Spleen (tissue), 7 donors: ENCODE measurements at regions not wholly inside any gene's neighbourhood (a gene's known extent, or its start where the extent isn't known, plus 50 kb on each side); places are given as distances from the start of the nearest gene placed in this dataset.

Experiments used
- POLR2A ChIP-seq, 3 donors: fragments of 450-650 bp; IDR thresholded peaks; one replicate each; pipeline ENCODE4 v1.5.1; 2017; ENCODE audit warnings: antibody characterized with exemption in 3 of 3, mild to moderate bottlenecking in 1 of 3
- POLR2AphosphoS5 ChIP-seq, 3 donors: sonication (generic); formaldehyde crosslinking; IDR thresholded peaks; one replicate each; pipeline ENCODE4 v1.5.1; 2017; ENCODE audit warnings: antibody characterized with exemption in 3 of 3
- TF ChIP-seq, protein P1 (sequence below), 11 experiments: fragments of 200-600 bp in 7 of 11; fragments of 450-650 bp in 4 of 11; sonication (generic) in 4 of 11; IDR thresholded peaks in 8 of 11; conservative IDR thresholded peaks in 3 of 11; 1 replicate in 7 of 11; 2 replicates in 4 of 11; pipeline versions ENCODE4 v1.4.0 to v1.8.0; 2016 to 2021; ENCODE audit warnings: antibody characterized with exemption in 11 of 11, inconsistent platforms in 4 of 11, mild to moderate bottlenecking in 1 of 11
- donor health status: DM: no; HTN: no; CAD: no; lungs with moderate emphysema.
- donor health status: DM: no; HTN: no; CAD: no.
- donor health status: DM: no; HTN: no; CAD: no.

DNA sequence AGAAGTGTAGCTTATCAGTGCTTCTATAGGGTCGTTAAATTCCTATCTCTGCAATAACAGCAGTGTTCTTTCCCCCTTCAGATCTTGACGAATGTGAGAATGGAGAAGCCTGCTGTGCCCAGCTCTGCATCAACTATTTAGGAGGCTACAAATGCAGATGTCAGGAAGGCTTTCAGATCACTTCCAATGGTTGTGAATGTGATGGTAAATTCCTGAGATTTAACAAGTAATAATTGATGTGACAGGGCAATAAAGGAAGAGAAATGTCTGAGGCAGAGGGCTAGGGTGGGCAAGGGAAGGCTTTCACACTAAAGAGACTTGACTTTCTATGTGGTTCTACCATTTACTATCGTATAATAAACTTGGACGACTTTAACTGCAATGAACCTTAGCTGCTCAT, 711.7 kb upstream of the GOLIM4 start:
- TF ChIP-seq, protein P1, sequence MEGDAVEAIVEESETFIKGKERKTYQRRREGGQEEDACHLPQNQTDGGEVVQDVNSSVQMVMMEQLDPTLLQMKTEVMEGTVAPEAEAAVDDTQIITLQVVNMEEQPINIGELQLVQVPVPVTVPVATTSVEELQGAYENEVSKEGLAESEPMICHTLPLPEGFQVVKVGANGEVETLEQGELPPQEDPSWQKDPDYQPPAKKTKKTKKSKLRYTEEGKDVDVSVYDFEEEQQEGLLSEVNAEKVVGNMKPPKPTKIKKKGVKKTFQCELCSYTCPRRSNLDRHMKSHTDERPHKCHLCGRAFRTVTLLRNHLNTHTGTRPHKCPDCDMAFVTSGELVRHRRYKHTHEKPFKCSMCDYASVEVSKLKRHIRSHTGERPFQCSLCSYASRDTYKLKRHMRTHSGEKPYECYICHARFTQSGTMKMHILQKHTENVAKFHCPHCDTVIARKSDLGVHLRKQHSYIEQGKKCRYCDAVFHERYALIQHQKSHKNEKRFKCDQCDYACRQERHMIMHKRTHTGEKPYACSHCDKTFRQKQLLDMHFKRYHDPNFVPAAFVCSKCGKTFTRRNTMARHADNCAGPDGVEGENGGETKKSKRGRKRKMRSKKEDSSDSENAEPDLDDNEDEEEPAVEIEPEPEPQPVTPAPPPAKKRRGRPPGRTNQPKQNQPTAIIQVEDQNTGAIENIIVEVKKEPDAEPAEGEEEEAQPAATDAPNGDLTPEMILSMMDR (IDR thresholded peaks at IDR 0.05 in 8 of 11, conservative IDR thresholded peaks at IDR 0.05 in 3 of 11) = no peak
- TF ChIP-seq POLR2A (IDR thresholded peaks at IDR 0.05) (no peak), POLR2AphosphoS5 (IDR thresholded peaks at IDR 0.05) (no peak)
